Upper lobe of left lung (tissue), 4 donors: ENCODE measurements at regions not wholly inside any gene's neighbourhood (a gene's known extent, or its start where the extent isn't known, plus 50 kb on each side); places are given as distances from the start of the nearest gene placed in this dataset.

ENCODE experiments used
- POLR2A ChIP-seq, 4 donors: fragments of 450-650 bp; IDR thresholded peaks; one replicate each; pipeline ENCODE4 v1.5.1; 2016 to 2017; ENCODE audit warnings: antibody characterized with exemption in 4 of 4, mild to moderate bottlenecking in 2 of 4
- POLR2AphosphoS5 ChIP-seq, 2 donors: sonication (generic); formaldehyde crosslinking; IDR thresholded peaks; one replicate each; pipeline ENCODE4 v1.5.1; 2017; ENCODE audit warnings: antibody characterized with exemption in 2 of 2
- TF ChIP-seq, protein P1 (sequence below), 6 experiments: fragments of 450-650 bp in 4 of 6; fragments of 200-600 bp in 2 of 6; sonication (generic) in 2 of 6; IDR thresholded peaks; one replicate each; pipeline ENCODE4 v1.5.1; 2016 to 2019; ENCODE audit warnings: antibody characterized with exemption in 6 of 6

DNA sequence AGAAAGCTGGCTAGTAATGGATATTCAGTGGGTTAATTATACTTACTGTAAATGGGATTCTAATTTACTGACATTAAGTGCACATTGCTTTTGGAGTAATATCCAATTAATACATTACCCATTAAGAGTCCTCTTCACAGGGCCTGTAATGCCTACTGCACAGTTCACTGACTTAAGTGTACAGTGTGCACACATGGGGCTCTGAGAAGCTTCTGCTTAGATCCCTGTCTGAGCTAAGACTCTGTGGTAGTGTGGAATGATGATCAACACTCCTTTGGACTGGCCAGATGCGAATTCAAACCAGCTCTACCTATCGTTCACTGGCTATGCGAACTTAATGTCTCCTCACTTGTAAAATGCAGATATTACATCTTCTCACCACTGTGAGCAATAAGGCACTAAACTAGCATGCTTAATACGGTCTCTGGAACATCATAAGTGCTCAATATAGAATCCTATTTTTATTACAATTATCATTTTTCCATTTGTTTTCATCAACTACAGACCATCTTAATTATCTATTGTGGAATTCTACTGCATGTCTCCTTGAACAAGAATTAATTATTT is 53.8 kb upstream of the SEC61G start:
- TF ChIP-seq POLR2A (IDR thresholded peaks at IDR 0.05): no peak
- no peak for TF ChIP-seq POLR2AphosphoS5 (IDR thresholded peaks at IDR 0.05)
- TF ChIP-seq, protein P1, sequence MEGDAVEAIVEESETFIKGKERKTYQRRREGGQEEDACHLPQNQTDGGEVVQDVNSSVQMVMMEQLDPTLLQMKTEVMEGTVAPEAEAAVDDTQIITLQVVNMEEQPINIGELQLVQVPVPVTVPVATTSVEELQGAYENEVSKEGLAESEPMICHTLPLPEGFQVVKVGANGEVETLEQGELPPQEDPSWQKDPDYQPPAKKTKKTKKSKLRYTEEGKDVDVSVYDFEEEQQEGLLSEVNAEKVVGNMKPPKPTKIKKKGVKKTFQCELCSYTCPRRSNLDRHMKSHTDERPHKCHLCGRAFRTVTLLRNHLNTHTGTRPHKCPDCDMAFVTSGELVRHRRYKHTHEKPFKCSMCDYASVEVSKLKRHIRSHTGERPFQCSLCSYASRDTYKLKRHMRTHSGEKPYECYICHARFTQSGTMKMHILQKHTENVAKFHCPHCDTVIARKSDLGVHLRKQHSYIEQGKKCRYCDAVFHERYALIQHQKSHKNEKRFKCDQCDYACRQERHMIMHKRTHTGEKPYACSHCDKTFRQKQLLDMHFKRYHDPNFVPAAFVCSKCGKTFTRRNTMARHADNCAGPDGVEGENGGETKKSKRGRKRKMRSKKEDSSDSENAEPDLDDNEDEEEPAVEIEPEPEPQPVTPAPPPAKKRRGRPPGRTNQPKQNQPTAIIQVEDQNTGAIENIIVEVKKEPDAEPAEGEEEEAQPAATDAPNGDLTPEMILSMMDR (IDR thresholded peaks at IDR 0.05): no peak
